ENCODE measurements at regions not wholly inside any gene's neighbourhood (a gene's known extent, or its start where the extent isn't known, plus 50 kb on each side); places are given as distances from the start of the nearest gene placed in this dataset.

DNA sequence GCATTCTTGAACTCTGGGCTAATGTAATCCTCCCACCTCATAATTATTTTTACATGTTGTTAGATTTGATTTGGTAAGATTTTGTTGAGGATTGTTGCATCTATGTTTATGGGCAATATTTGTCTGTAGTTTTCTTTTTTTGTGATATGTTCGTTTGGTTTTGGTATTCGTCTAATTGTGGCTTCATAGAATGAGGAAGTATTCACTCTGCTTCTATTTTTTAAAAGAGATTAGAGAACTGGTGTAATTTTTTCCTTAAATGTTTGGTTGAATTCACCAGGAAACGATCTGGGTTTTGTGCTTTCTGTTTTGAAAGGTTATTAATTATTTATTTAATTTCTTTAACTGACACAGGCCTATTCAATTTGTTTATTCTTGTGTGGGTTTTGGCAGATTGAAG is 161.2 kb upstream of the NUDT6 start:
- no peaks in the 10 kb centered on the region for H3K27me3 ChIP-seq (ENCODE audit: insufficient read depth, low read length, poor library complexity, severe bottlenecking)
- H4K20me1 ChIP-seq (ENCODE audit: insufficient read depth, low read length, poor library complexity, severe bottlenecking): no peaks in the 10 kb centered on the region
- H3K4me3 ChIP-seq (ENCODE audit: low read length, poor library complexity, severe bottlenecking): no peak overlapping the region
- no peaks in the 10 kb centered on the region for H3K9me3 ChIP-seq (ENCODE audit: insufficient read depth, low read depth, low read length)
- H3K9me2 ChIP-seq (replicated peaks; ENCODE audit: low read depth, low read length): no peaks in the 10 kb centered on the region
- TF ChIP-seq, protein P1, sequence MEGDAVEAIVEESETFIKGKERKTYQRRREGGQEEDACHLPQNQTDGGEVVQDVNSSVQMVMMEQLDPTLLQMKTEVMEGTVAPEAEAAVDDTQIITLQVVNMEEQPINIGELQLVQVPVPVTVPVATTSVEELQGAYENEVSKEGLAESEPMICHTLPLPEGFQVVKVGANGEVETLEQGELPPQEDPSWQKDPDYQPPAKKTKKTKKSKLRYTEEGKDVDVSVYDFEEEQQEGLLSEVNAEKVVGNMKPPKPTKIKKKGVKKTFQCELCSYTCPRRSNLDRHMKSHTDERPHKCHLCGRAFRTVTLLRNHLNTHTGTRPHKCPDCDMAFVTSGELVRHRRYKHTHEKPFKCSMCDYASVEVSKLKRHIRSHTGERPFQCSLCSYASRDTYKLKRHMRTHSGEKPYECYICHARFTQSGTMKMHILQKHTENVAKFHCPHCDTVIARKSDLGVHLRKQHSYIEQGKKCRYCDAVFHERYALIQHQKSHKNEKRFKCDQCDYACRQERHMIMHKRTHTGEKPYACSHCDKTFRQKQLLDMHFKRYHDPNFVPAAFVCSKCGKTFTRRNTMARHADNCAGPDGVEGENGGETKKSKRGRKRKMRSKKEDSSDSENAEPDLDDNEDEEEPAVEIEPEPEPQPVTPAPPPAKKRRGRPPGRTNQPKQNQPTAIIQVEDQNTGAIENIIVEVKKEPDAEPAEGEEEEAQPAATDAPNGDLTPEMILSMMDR (conservative IDR thresholded peaks at IDR 0.05; ENCODE audit: low read length): no peak
- TF ChIP-seq EZH2phosphoT487 (IDR thresholded peaks at IDR 0.05; ENCODE audit: borderline replicate concordance): no peak
- no peak overlapping the region for H3K9ac ChIP-seq (ENCODE audit: low read depth, low read length, poor library complexity, severe bottlenecking)
- no peak overlapping the region for H3K4me2 ChIP-seq (ENCODE audit: low read depth, low read length, poor library complexity, severe bottlenecking)
- H3K79me2 ChIP-seq (ENCODE audit: insufficient read depth, low read length): no peaks in the 10 kb centered on the region
- no peaks in the 10 kb centered on the region for H3K4me1 ChIP-seq (ENCODE audit: insufficient read depth, low read length, poor library complexity, severe bottlenecking)
- no peaks in the 10 kb centered on the region for H3F3A ChIP-seq (ENCODE audit: low read depth)
- 0 out of 2 replicates have a peak, but pooled peaks cover 3% of the 10 kb centered on the region for H3K36me3 ChIP-seq (ENCODE audit: insufficient read depth, low read length)
- no peak overlapping the region for H2AFZ ChIP-seq (ENCODE audit: low read length)

DNA sequence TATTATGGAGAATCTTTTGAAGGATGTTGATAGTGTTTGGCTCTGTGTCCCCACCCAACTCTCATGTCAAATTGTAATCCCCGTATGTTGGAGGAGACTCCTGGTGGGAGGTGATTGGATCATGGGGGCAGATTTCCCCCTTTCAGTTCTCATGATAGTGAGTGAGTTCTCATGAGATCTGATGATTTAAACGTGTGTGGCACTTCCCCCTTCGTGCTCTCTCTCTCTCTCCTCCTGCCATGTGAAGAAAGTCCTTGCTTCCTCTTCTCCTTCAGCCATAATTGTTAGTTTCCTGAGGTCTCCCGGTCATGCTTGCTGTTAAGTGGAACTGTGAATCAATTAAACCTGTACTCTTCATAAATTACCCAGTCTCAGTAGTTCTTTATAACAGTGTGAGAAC is 166.1 kb upstream of the NUDT6 start:
- Histone ChIP-seq H3K4me1 (ENCODE audit: insufficient read depth, low read length, poor library complexity, severe bottlenecking) (no peaks in the 10 kb centered on the region), H3K9ac (ENCODE audit: low read depth, low read length, poor library complexity, severe bottlenecking) (no peak overlapping the region), H3K9me2 (replicated peaks; ENCODE audit: low read depth, low read length) (no peaks in the 10 kb centered on the region), H3K4me2 (ENCODE audit: low read depth, low read length, poor library complexity, severe bottlenecking) (no peak overlapping the region), H3K27me3 (ENCODE audit: insufficient read depth, low read length, poor library complexity, severe bottlenecking) (no peaks in the 10 kb centered on the region), H3K79me2 (ENCODE audit: insufficient read depth, low read length) (no peaks in the 10 kb centered on the region), H2AFZ (ENCODE audit: low read length) (no peak overlapping the region), H4K20me1 (ENCODE audit: insufficient read depth, low read length, poor library complexity, severe bottlenecking) (no peaks in the 10 kb centered on the region), H3K4me3 (ENCODE audit: low read length, poor library complexity, severe bottlenecking) (no peak overlapping the region), H3K36me3 (ENCODE audit: insufficient read depth, low read length) (peaks cover 23% of the 10 kb centered on the region; the same call in 1 of the 2 replicates), H3F3A (ENCODE audit: low read depth) (no peaks in the 10 kb centered on the region), H3K9me3 (ENCODE audit: insufficient read depth, low read depth, low read length) (peaks cover 6% of the 10 kb centered on the region; the same call in 1 of the 2 replicates)
- TF ChIP-seq, protein P1 (conservative IDR thresholded peaks at IDR 0.05; ENCODE audit: low read length): no peak
- TF ChIP-seq EZH2phosphoT487 (IDR thresholded peaks at IDR 0.05; ENCODE audit: borderline replicate concordance): no peak

DNA sequence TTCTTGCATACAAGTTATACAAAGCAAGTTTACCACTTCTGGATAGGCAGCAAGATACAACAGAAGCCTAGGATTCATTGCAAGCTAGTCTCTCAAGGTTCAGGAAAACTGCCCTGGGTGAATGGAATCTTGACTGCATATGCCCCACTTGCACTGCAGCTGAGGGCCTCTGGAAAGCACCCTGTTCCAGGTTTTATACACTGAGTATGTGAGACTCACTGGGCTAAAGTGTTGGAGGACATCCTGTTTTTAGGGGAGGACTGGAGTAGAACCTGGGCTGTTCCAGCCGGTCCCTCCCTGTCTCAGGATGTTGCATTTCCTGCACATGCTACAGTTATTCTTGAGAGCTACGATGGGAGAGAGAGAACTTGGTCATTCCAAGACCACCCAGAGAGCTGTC is 168.5 kb upstream of the NUDT6 start:
- Histone ChIP-seq H3K36me3 (ENCODE audit: insufficient read depth, low read length) (peaks cover 23% of the 10 kb centered on the region; the same call in 1 of the 2 replicates), H3K9me2 (replicated peaks; ENCODE audit: low read depth, low read length) (no peaks in the 10 kb centered on the region), H3K4me1 (ENCODE audit: insufficient read depth, low read length, poor library complexity, severe bottlenecking) (no peaks in the 10 kb centered on the region), H3K27me3 (ENCODE audit: insufficient read depth, low read length, poor library complexity, severe bottlenecking) (no peaks in the 10 kb centered on the region), H2AFZ (ENCODE audit: low read length) (no peak overlapping the region), H4K20me1 (ENCODE audit: insufficient read depth, low read length, poor library complexity, severe bottlenecking) (no peaks in the 10 kb centered on the region), H3F3A (ENCODE audit: low read depth) (no peaks in the 10 kb centered on the region), H3K9me3 (ENCODE audit: insufficient read depth, low read depth, low read length) (peaks cover 6% of the 10 kb centered on the region; the same call in 1 of the 2 replicates), H3K4me2 (ENCODE audit: low read depth, low read length, poor library complexity, severe bottlenecking) (no peak overlapping the region), H3K79me2 (ENCODE audit: insufficient read depth, low read length) (no peaks in the 10 kb centered on the region), H3K4me3 (ENCODE audit: low read length, poor library complexity, severe bottlenecking) (no peak overlapping the region), H3K9ac (ENCODE audit: low read depth, low read length, poor library complexity, severe bottlenecking) (no peak overlapping the region)
- TF ChIP-seq, protein P1 (conservative IDR thresholded peaks at IDR 0.05; ENCODE audit: low read length): no peak
- TF ChIP-seq EZH2phosphoT487 (IDR thresholded peaks at IDR 0.05; ENCODE audit: borderline replicate concordance): no peak

All from Loucy (cell line).